ENCODE measurements at regions not wholly inside any gene's neighbourhood (a gene's known extent, or its start where the extent isn't known, plus 50 kb on each side); places are given as distances from the start of the nearest gene placed in this dataset.
"Not testable (repeated sequence)": the region's sequence is repeated elsewhere in the genome, so short reads cannot be mapped to it uniquely, and the experiment has no call there.

GRCh38 chr4:9000505-9001001, 128.9 kb upstream of the HMX1 start:
- ATAC-seq; H3K27ac Mint-ChIP-seq; H3K9me3 Mint-ChIP-seq; H3K4me1 Mint-ChIP-seq; H3K36me3 Mint-ChIP-seq (ENCODE audit: low read depth); H3K4me3 Mint-ChIP-seq: not testable (repeated sequence)
- peaks cover 15% of the 10 kb centered on the region for H3K27me3 Mint-ChIP-seq
- peak; percentile 67 for DNase-seq

- not testable (repeated sequence) for DNase-seq; H3K36me3 Mint-ChIP-seq (ENCODE audit: low read depth); H3K9me3 Mint-ChIP-seq; H3K4me1 Mint-ChIP-seq; H3K27me3 Mint-ChIP-seq; ATAC-seq; H3K4me3 Mint-ChIP-seq; H3K27ac Mint-ChIP-seq
Observed at GRCh38 chr4:8992981-8993380, 121.3 kb upstream of the HMX1 start.

- H3K4me3 Mint-ChIP-seq; H3K27me3 Mint-ChIP-seq; H3K36me3 Mint-ChIP-seq (ENCODE audit: low read depth); H3K27ac Mint-ChIP-seq; H3K9me3 Mint-ChIP-seq; H3K4me1 Mint-ChIP-seq; ATAC-seq; DNase-seq: not testable (repeated sequence)
Observed at GRCh38 chr4:8991449-8991848, 119.8 kb upstream of the HMX1 start.

- H3K4me1 Mint-ChIP-seq; H3K36me3 Mint-ChIP-seq (ENCODE audit: low read depth); H3K9me3 Mint-ChIP-seq; ATAC-seq; H3K4me3 Mint-ChIP-seq; DNase-seq; H3K27me3 Mint-ChIP-seq; H3K27ac Mint-ChIP-seq: not testable (repeated sequence)
Observed at GRCh38 chr4:8990341-8990740, 118.7 kb upstream of the HMX1 start.

GRCh38 chr4:8985786-8986185, 114.1 kb upstream of the HMX1 start:
- H3K27me3 Mint-ChIP-seq; H3K4me1 Mint-ChIP-seq; DNase-seq; H3K36me3 Mint-ChIP-seq (ENCODE audit: low read depth); H3K27ac Mint-ChIP-seq; H3K4me3 Mint-ChIP-seq; H3K9me3 Mint-ChIP-seq; ATAC-seq: not testable (repeated sequence)

GRCh38 chr4:8984641-8985040, 113.0 kb upstream of the HMX1 start:
- not testable (repeated sequence) for H3K27me3 Mint-ChIP-seq; H3K4me3 Mint-ChIP-seq; H3K9me3 Mint-ChIP-seq; H3K36me3 Mint-ChIP-seq (ENCODE audit: low read depth); ATAC-seq; H3K27ac Mint-ChIP-seq; H3K4me1 Mint-ChIP-seq; DNase-seq

- not testable (repeated sequence) for DNase-seq; H3K27ac Mint-ChIP-seq; H3K9me3 Mint-ChIP-seq; ATAC-seq; H3K4me3 Mint-ChIP-seq; H3K36me3 Mint-ChIP-seq (ENCODE audit: low read depth); H3K27me3 Mint-ChIP-seq; H3K4me1 Mint-ChIP-seq
Observed at GRCh38 chr4:8983921-8984320, 112.3 kb upstream of the HMX1 start.

- H3K9me3 Mint-ChIP-seq; H3K4me1 Mint-ChIP-seq; ATAC-seq; DNase-seq; H3K36me3 Mint-ChIP-seq (ENCODE audit: low read depth); H3K27ac Mint-ChIP-seq; H3K4me3 Mint-ChIP-seq; H3K27me3 Mint-ChIP-seq: not testable (repeated sequence)
Observed at GRCh38 chr4:8976466-8977128, 105.0 kb upstream of the HMX1 start.

- not testable (repeated sequence) for H3K9me3 Mint-ChIP-seq; H3K27ac Mint-ChIP-seq; H3K27me3 Mint-ChIP-seq; DNase-seq; H3K36me3 Mint-ChIP-seq (ENCODE audit: low read depth); H3K4me1 Mint-ChIP-seq; ATAC-seq; H3K4me3 Mint-ChIP-seq
Observed at GRCh38 chr4:8972635-8973034, 101.0 kb upstream of the HMX1 start.

GRCh38 chr4:8965896-8966295, 94.3 kb upstream of the HMX1 start:
- not testable (repeated sequence) for H3K27ac Mint-ChIP-seq; H3K4me1 Mint-ChIP-seq; H3K36me3 Mint-ChIP-seq (ENCODE audit: low read depth); ATAC-seq; H3K4me3 Mint-ChIP-seq; H3K27me3 Mint-ChIP-seq; H3K9me3 Mint-ChIP-seq; DNase-seq

GRCh38 chr4:8964201-8964788, 92.7 kb upstream of the HMX1 start:
- not testable (repeated sequence) for H3K27ac Mint-ChIP-seq; H3K4me3 Mint-ChIP-seq; H3K27me3 Mint-ChIP-seq; H3K36me3 Mint-ChIP-seq (ENCODE audit: low read depth); H3K9me3 Mint-ChIP-seq; H3K4me1 Mint-ChIP-seq; ATAC-seq
- DNase-seq: peak; percentile 15

- not testable (repeated sequence) for H3K36me3 Mint-ChIP-seq (ENCODE audit: low read depth); H3K9me3 Mint-ChIP-seq; H3K27ac Mint-ChIP-seq; H3K4me1 Mint-ChIP-seq; DNase-seq; H3K4me3 Mint-ChIP-seq; H3K27me3 Mint-ChIP-seq; ATAC-seq
Observed at GRCh38 chr4:8963533-8963932, 91.9 kb upstream of the HMX1 start.

- not testable (repeated sequence) for H3K9me3 Mint-ChIP-seq; H3K4me3 Mint-ChIP-seq; ATAC-seq; H3K4me1 Mint-ChIP-seq; H3K27ac Mint-ChIP-seq; H3K36me3 Mint-ChIP-seq (ENCODE audit: low read depth)
- peak; percentile 74 for DNase-seq
- H3K27me3 Mint-ChIP-seq: peaks cover 12% of the 10 kb centered on the region
Observed at GRCh38 chr4:8961343-8961742, 89.7 kb upstream of the HMX1 start.

GRCh38 chr4:8959471-8959870, 87.8 kb upstream of the HMX1 start:
- not testable (repeated sequence) for H3K27ac Mint-ChIP-seq; ATAC-seq; H3K4me3 Mint-ChIP-seq; H3K36me3 Mint-ChIP-seq (ENCODE audit: low read depth); H3K9me3 Mint-ChIP-seq; H3K27me3 Mint-ChIP-seq; DNase-seq; H3K4me1 Mint-ChIP-seq

- not testable (repeated sequence) for H3K4me3 Mint-ChIP-seq
Observed at GRCh38 chr4:8954001-8954400, 82.4 kb upstream of the HMX1 start.

More at GRCh38 chr4:8954001-8954400, 82.4 kb upstream of the HMX1 start:
- not testable (repeated sequence) for H3K36me3 Mint-ChIP-seq (ENCODE audit: low read depth); H3K9me3 Mint-ChIP-seq; H3K27me3 Mint-ChIP-seq; DNase-seq; H3K27ac Mint-ChIP-seq; H3K4me1 Mint-ChIP-seq; ATAC-seq
